ENCODE measurements at regions not wholly inside any gene's neighbourhood (a gene's known extent, or its start where the extent isn't known, plus 50 kb on each side); places are given as distances from the start of the nearest gene placed in this dataset.

- no peak for DNase-seq
Measured at GRCh38 chr6:14912226-14912625, 333.6 kb upstream of the JARID2 start.

- DNase-seq: no peak
Measured at GRCh38 chr6:14912706-14913105, 333.2 kb upstream of the JARID2 start.

- DNase-seq: no peak
Measured at GRCh38 chr6:14913931-14914330, 331.9 kb upstream of the JARID2 start.

GRCh38 chr6:14915888-14916832, 329.7 kb upstream of the JARID2 start:
- no peak for DNase-seq

- DNase-seq: no peak
Measured at GRCh38 chr6:14917109-14917910, 328.6 kb upstream of the JARID2 start.

GRCh38 chr6:14918200-14918907, 327.5 kb upstream of the JARID2 start:
- no peak for DNase-seq

- DNase-seq: peak; percentile 58
Measured at GRCh38 chr6:14919038-14919670, 326.7 kb upstream of the JARID2 start.

GRCh38 chr6:14920276-14920675, 325.6 kb upstream of the JARID2 start:
- DNase-seq: no peak

- DNase-seq: peak; percentile 96
Measured at GRCh38 chr6:14921170-14921569, 324.7 kb upstream of the JARID2 start.

GRCh38 chr6:14921878-14922671, 323.8 kb upstream of the JARID2 start:
- DNase-seq: peak; percentile 93

GRCh38 chr6:14922706-14923460, 323.0 kb upstream of the JARID2 start:
- DNase-seq: no peak

- DNase-seq: no peak
Measured at GRCh38 chr6:14924126-14925024, 321.5 kb upstream of the JARID2 start.

GRCh38 chr6:14925025-14925698, 320.7 kb upstream of the JARID2 start:
- DNase-seq: no peak

GRCh38 chr6:14925699-14926026, 320.2 kb upstream of the JARID2 start:
- DNase-seq: peak; percentile 38

GRCh38 chr6:14927398-14927797, 318.5 kb upstream of the JARID2 start:
- DNase-seq: no peak

- DNase-seq: peak; percentile 70
Measured at GRCh38 chr6:14929291-14929690, 316.6 kb upstream of the JARID2 start.

GRCh38 chr6:14930366-14930989, 315.4 kb upstream of the JARID2 start:
- DNase-seq: no peak

GRCh38 chr6:14932485-14933182, 313.2 kb upstream of the JARID2 start:
- peak; percentile 33 for DNase-seq

Measured in suppressor macrophage treated with lipopolysaccharide for 4 hours (primary cell).